ENCODE measurements at regions not wholly inside any gene's neighbourhood (a gene's known extent, or its start where the extent isn't known, plus 50 kb on each side); places are given as distances from the start of the nearest gene placed in this dataset.

- H3K9me3 ChIP-seq (ENCODE audit: severe bottlenecking): no peaks in the 10 kb centered on the region
- no peaks in the 10 kb centered on the region for H3K4me1 ChIP-seq (ENCODE audit: insufficient read depth, poor library complexity, severe bottlenecking)
- DNase-seq (ENCODE audit: low spot score): no peak
- ATAC-seq (ENCODE audit: low read depth): no peak
- no peak overlapping the region for H3K27ac ChIP-seq (ENCODE audit: poor library complexity, severe bottlenecking)
- TF ChIP-seq, protein P1, sequence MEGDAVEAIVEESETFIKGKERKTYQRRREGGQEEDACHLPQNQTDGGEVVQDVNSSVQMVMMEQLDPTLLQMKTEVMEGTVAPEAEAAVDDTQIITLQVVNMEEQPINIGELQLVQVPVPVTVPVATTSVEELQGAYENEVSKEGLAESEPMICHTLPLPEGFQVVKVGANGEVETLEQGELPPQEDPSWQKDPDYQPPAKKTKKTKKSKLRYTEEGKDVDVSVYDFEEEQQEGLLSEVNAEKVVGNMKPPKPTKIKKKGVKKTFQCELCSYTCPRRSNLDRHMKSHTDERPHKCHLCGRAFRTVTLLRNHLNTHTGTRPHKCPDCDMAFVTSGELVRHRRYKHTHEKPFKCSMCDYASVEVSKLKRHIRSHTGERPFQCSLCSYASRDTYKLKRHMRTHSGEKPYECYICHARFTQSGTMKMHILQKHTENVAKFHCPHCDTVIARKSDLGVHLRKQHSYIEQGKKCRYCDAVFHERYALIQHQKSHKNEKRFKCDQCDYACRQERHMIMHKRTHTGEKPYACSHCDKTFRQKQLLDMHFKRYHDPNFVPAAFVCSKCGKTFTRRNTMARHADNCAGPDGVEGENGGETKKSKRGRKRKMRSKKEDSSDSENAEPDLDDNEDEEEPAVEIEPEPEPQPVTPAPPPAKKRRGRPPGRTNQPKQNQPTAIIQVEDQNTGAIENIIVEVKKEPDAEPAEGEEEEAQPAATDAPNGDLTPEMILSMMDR (IDR thresholded peaks at IDR 0.05; ENCODE audit: poor library complexity, severe bottlenecking): no peak
- H3K4me3 ChIP-seq (ENCODE audit: severe bottlenecking): no peak overlapping the region
- no peaks in the 10 kb centered on the region for H3K36me3 ChIP-seq (ENCODE audit: low read depth)
- H3K27me3 ChIP-seq (ENCODE audit: insufficient read depth, poor library complexity, severe bottlenecking): no peaks in the 10 kb centered on the region
These were observed 1303.9 kb downstream of the EFNB2 start for GRCh38 chr13:105231579-105231978.

DNA sequence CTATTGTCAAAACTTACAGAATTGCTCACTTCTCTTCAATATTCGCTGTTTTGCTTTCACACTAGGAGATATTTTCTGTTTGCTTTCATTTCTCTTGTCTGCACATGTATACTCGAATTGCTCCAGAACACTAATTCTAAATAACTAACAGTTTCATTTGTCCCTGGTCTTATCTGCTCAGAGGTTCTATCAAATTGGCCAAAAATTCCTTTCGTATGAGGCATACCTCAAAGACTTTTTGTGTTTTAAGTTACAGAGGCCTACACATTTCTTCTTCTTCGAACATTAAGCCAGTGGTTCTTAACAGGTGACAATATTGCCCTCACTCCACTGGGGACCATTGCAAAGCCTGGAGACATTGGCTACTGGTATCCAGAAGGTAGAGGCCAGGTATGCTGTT, 1314.6 kb downstream of the EFNB2 start:
- no peak for DNase-seq (ENCODE audit: low spot score)

DNA sequence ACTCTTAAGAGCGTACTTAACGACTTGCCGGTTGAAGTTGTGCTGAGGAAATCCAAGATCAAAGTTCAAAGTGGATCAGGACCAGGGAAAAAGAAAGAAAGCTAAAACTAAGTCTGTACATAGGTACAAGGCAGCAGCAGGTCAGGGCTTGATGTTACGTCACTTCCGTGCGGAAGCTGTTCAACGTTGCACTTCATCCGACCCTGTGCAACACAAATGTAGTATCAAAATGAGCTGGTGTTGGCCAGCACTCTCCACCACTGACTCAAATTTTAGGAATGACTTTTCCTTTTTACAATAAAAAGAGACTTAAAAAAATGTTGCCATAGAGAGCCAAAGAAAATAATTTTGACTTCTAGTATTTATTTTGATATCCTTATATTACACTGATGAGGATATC, 1315.4 kb downstream of the EFNB2 start:
- no peaks in the 10 kb centered on the region for H3K27me3 ChIP-seq (ENCODE audit: insufficient read depth, poor library complexity, severe bottlenecking)
- H3K4me3 ChIP-seq (ENCODE audit: severe bottlenecking): no peak overlapping the region
- no peaks in the 10 kb centered on the region for H3K9me3 ChIP-seq (ENCODE audit: severe bottlenecking)
- H3K36me3 ChIP-seq (ENCODE audit: low read depth): no peaks in the 10 kb centered on the region
- peak overlapping the region; percentile 19 for H3K27ac ChIP-seq (ENCODE audit: poor library complexity, severe bottlenecking)
- ATAC-seq (ENCODE audit: low read depth): no peak
- TF ChIP-seq, protein P1 (IDR thresholded peaks at IDR 0.05; ENCODE audit: poor library complexity, severe bottlenecking): no peak
- no peak for DNase-seq (ENCODE audit: low spot score)
- peaks cover 14% of the 10 kb centered on the region for H3K4me1 ChIP-seq (ENCODE audit: insufficient read depth, poor library complexity, severe bottlenecking)

More for the DNA sequence above, 1314.6 kb downstream of the EFNB2 start:
- Histone ChIP-seq H3K4me1 (ENCODE audit: insufficient read depth, poor library complexity, severe bottlenecking) (peaks cover 14% of the 10 kb centered on the region), H3K27ac (ENCODE audit: poor library complexity, severe bottlenecking) (no peak overlapping the region), H3K27me3 (ENCODE audit: insufficient read depth, poor library complexity, severe bottlenecking) (no peaks in the 10 kb centered on the region), H3K9me3 (ENCODE audit: severe bottlenecking) (no peaks in the 10 kb centered on the region), H3K4me3 (ENCODE audit: severe bottlenecking) (no peak overlapping the region), H3K36me3 (ENCODE audit: low read depth) (no peaks in the 10 kb centered on the region)
- TF ChIP-seq, protein P1 (IDR thresholded peaks at IDR 0.05; ENCODE audit: poor library complexity, severe bottlenecking): no peak
- ATAC-seq (ENCODE audit: low read depth): no peak

GRCh38 chr13:105219651-105220050, 1315.8 kb downstream of the EFNB2 start:
- Histone ChIP-seq H3K27ac (ENCODE audit: poor library complexity, severe bottlenecking) (peak overlapping the region; percentile 19), H3K4me3 (ENCODE audit: severe bottlenecking) (no peak overlapping the region), H3K27me3 (ENCODE audit: insufficient read depth, poor library complexity, severe bottlenecking) (no peaks in the 10 kb centered on the region), H3K4me1 (ENCODE audit: insufficient read depth, poor library complexity, severe bottlenecking) (peaks cover 14% of the 10 kb centered on the region), H3K9me3 (ENCODE audit: severe bottlenecking) (no peaks in the 10 kb centered on the region), H3K36me3 (ENCODE audit: low read depth) (no peaks in the 10 kb centered on the region)
- TF ChIP-seq, protein P1 (IDR thresholded peaks at IDR 0.05; ENCODE audit: poor library complexity, severe bottlenecking): no peak
- DNase-seq (ENCODE audit: low spot score): no peak
- ATAC-seq (ENCODE audit: low read depth): no peak

- no peak for ATAC-seq (ENCODE audit: low read depth)
- H3K9me3 ChIP-seq (ENCODE audit: severe bottlenecking): no peaks in the 10 kb centered on the region
- TF ChIP-seq, protein P1 (IDR thresholded peaks at IDR 0.05; ENCODE audit: poor library complexity, severe bottlenecking): no peak
- no peaks in the 10 kb centered on the region for H3K27me3 ChIP-seq (ENCODE audit: insufficient read depth, poor library complexity, severe bottlenecking)
- H3K4me3 ChIP-seq (ENCODE audit: severe bottlenecking): no peak overlapping the region
- no peak overlapping the region for H3K27ac ChIP-seq (ENCODE audit: poor library complexity, severe bottlenecking)
- H3K36me3 ChIP-seq (ENCODE audit: low read depth): no peaks in the 10 kb centered on the region
- DNase-seq (ENCODE audit: low spot score): no peak
- peaks cover 6% of the 10 kb centered on the region for H3K4me1 ChIP-seq (ENCODE audit: insufficient read depth, poor library complexity, severe bottlenecking)
These were observed 1322.0 kb downstream of the EFNB2 start for GRCh38 chr13:105213512-105213911.

Data from RWPE2 (cell line).